Stimulated activated CD4-positive, alpha-beta T cell treated with anti-CD3 and anti-CD28 coated beads, Interleukin-1b, Interleukin-23, amount 100 ng/mL, for 4 hours (primary cell): ENCODE measurements at regions not wholly inside any gene's neighbourhood (a gene's known extent, or its start where the extent isn't known, plus 50 kb on each side); places are given as distances from the start of the nearest gene placed in this dataset.
"Not testable (repeated sequence)": the region's sequence is repeated elsewhere in the genome, so short reads cannot be mapped to it uniquely, and the experiment has no call there.

ENCODE experiments used
- DNase-seq, 2 donors: peaks; one replicate each; pipeline ENCODE4 v3.0.0-alpha.2; 2020; ENCODE audit warnings: low read depth in 2 of 2

- DNase-seq: no peak
Observed at GRCh38 chr14:34065690-34066391, 115.0 kb upstream of the EGLN3 start.

DNA sequence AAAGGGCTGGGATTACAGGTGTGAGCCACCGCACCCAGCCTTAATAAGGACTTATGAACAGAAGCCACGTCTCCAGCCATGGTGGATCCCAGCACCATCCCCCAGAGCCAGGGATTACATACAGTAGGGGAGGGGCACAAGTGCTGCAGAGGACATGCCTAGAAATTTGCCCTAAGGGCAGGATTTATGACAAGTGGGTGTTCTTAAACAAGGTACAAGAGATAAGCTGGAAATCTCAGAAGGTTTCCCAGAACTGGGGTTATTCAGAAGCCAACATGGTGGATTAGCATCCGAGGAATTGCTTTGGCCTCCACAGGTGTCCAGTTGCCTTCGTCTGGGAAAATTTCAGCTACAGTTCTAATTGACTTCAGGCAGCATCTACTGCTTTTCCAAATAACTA, 114.4 kb upstream of the EGLN3 start:
- no peak for DNase-seq

GRCh38 chr14:34064349-34064748, 113.5 kb upstream of the EGLN3 start:
- no peak for DNase-seq

GRCh38 chr14:34063470-34064164, 112.7 kb upstream of the EGLN3 start:
- no peak for DNase-seq

- DNase-seq: no peak
Observed at GRCh38 chr14:34063042-34063441, 112.2 kb upstream of the EGLN3 start.

GRCh38 chr14:34062353-34062973, 111.6 kb upstream of the EGLN3 start:
- DNase-seq: no peak

- peak in 1 of 2 donors; percentile 19 for DNase-seq
Observed at GRCh38 chr14:34060651-34060999, 109.8 kb upstream of the EGLN3 start.

GRCh38 chr14:34059925-34060650, 109.2 kb upstream of the EGLN3 start:
- peak; percentile 18 to 44 for DNase-seq

DNA sequence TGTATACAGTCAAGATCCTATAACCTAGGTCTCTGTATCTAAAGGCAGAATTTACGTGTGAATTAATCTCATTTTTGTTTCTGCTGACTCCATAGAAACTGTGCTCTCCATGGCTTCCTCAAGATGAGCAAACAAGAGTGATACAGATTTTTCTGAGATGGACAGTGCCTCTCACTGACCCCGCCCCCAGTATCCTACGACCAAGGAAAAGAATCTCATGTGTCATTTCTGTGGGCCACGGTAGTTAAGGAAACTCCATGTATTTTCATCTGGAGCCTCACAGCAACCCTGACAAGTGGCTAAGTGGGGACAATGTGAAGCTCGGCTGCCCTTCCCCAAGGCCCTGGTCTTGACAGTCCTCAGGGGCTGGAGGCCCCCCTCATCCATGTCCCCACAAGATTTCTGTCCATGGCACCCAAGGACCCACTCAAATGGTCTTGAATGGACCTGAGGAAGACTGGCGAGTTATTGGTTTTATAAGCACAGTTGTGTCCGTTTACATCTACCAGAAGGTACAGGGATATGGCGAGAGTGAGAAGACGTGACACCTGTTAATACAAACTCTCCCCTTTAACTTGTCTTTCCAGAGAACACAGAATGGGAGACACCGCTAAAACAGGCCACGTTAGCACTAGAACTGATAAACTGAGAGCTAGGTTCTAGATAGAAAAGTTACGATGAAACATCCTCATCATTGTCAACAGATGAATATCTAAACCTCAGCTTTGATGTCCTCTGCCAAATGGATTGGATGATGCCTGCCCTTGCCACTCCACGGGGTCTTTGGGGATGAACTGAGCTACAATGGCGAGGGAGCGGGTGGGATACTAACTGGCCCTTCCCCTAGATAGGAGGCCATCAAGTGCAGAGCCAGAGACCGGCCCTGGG, 108.4 kb upstream of the EGLN3 start:
- no peak for DNase-seq

DNA sequence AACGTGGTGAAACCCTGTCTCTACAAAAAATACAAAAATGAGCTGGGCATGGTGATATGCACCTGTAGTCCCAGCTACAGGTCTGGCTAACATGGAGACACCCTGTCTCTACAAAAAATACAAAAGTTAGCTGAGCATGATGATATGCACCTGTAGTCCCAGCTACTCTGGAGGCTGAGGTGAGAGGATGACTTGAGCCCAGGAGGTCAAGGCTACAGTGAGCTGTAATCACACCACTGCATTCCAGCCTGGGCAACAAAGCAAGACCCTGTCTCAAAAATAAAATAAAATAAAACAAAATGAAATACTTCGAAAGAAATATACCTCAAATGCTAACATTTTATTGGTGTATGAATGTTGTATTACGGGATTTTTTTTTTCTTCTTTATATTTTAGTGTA, 107.6 kb upstream of the EGLN3 start:
- DNase-seq: no peak

GRCh38 chr14:34056046-34056445, 105.2 kb upstream of the EGLN3 start:
- DNase-seq: no peak

GRCh38 chr14:34055157-34055950, 104.5 kb upstream of the EGLN3 start:
- no peak for DNase-seq

GRCh38 chr14:34053666-34054065, 102.8 kb upstream of the EGLN3 start:
- no peak for DNase-seq

DNA sequence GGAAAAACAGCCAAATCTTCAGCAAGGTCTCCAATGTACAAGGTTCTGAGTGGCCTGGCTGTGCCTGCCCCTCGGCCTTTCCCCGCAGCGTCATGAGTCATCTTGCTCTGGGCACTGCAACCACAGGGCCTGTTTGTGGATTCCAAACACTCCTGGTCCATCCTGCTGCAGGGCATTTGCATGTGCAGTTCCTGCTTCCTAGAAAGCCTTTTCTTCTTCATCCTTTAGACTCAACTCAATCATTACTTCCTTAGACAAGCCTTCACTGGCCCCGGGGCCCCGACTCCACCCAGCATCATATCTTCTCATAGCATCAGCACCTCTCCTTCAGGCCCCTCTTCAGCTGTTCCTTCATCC, 101.8 kb upstream of the EGLN3 start:
- no peak for DNase-seq

GRCh38 chr14:34051966-34052657, 101.2 kb upstream of the EGLN3 start:
- no peak for DNase-seq

- no peak for DNase-seq
Observed at GRCh38 chr14:34050606-34051005, 99.7 kb upstream of the EGLN3 start.

- DNase-seq: no peak
Observed at GRCh38 chr14:34049790-34050189, 98.9 kb upstream of the EGLN3 start.

- DNase-seq: not testable (repeated sequence)
Observed at GRCh38 chr14:34049187-34049586, 98.3 kb upstream of the EGLN3 start.

DNA sequence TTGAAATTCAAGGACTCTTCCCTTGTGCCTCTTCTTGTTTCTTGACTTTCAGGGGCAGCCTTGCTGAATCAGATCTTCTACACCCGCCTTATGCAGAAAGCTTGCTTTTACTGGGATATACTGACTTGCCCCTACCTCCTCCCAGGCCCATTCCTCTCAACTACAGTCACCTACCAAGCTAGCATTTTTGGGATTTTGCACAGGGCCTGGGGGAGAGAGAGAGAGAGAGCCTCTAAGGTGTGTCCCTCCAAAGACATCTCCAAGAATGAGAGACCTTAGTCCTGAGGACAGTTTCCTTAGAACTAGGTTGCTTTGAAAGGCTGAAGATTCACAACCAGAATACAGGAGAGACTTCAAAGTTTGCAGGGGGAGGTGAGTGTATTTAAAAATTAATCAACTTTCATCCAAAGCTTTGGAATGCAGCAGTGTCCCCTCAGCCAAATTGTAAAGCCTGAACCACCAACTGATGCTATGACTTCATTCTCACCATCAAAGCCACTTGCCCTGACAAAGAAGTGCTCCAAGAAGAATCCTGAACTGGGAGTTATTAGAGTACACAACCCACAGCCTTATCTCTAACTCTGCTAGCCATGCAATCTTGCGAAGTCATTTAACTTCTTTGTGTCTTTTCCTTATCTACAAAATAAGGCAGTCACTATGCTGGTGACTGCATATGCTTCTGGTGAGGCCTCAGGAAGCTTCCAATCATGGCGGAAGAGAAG, 96.1 kb upstream of the EGLN3 start:
- no peak for DNase-seq
